ENCODE measurements at regions not wholly inside any gene's neighbourhood (a gene's known extent, or its start where the extent isn't known, plus 50 kb on each side); places are given as distances from the start of the nearest gene placed in this dataset.

DNA sequence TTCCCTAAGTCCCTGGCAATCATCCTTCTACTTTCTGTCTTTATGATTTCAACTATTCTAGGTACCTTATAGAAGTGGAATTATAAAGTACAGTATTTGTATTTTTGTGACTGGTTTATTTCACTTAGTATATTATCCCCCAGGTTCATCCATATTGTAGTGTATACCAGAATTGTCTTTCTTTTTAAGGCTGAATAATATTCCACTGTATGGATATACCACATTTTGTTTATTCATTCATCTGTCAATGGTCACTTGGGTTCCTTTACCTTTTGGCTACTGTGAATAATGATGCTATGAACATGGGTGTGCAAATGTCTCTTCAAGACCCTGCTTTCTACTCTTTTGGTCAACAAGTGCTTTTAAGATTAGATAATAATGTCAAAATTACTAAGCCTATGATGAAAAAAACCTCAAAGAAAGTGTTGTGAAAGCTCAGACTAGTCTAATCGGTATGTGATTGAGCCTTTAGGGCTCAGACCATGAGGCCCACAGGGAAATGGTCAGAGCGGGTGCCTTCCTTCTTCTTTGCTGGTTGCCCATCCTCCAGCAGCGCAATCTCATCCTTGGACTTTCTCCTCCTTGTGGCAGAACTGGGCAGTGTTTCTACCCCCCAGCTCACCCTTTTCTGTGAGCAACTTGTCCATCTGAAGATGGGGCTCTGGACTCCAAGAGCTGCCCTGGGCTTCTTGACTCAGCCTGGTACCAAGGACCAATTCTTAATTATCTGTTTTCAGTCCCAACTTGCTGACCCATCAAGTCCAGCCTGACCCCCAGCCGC, 105.4 kb downstream of the TTC8 start:
- H3K27ac ChIP-seq (ENCODE audit: low read depth, low read length), result no peak overlapping the region
- no peak overlapping the region for H3K4me2 ChIP-seq (ENCODE audit: insufficient read depth, low read length)
- no peak overlapping the region for H3K4me3 ChIP-seq (ENCODE audit: insufficient read depth, low read length)
- peaks cover 6% of the 10 kb centered on the region for H3K4me1 ChIP-seq (ENCODE audit: insufficient read depth, low read length)
- H2AFZ ChIP-seq (ENCODE audit: low read length), result no peak overlapping the region
- no peaks in the 10 kb centered on the region for H3K27me3 ChIP-seq (ENCODE audit: insufficient read depth, low read length)
- peak; percentile 25 for TF ChIP-seq CTCF (IDR thresholded peaks at IDR 0.05; ENCODE audit: extremely low read depth, low read depth, low read length)
- DNase-seq (ENCODE audit: insufficient read length, low spot score, missing footprints), result no peak
- no peaks in the 10 kb centered on the region for H3K36me3 ChIP-seq (ENCODE audit: insufficient read depth, low read length)
- H3K79me2 ChIP-seq (ENCODE audit: insufficient read depth, low read length), result no peaks in the 10 kb centered on the region
- H3K9me3 ChIP-seq (ENCODE audit: low read depth, low read length), result no peaks in the 10 kb centered on the region
- no peaks in the 10 kb centered on the region for H4K20me1 ChIP-seq (ENCODE audit: insufficient read depth, low read length)

GRCh38 chr14:88931321-88932110, 107.1 kb downstream of the TTC8 start:
- H3K4me2 ChIP-seq (ENCODE audit: insufficient read depth, low read length), result no peak overlapping the region
- TF ChIP-seq CTCF (IDR thresholded peaks at IDR 0.05; ENCODE audit: extremely low read depth, low read depth, low read length), result no peak
- no peak overlapping the region for H3K4me3 ChIP-seq (ENCODE audit: insufficient read depth, low read length)
- H3K27ac ChIP-seq (ENCODE audit: low read depth, low read length), result no peak overlapping the region
- H3K9me3 ChIP-seq (ENCODE audit: low read depth, low read length), result no peaks in the 10 kb centered on the region
- no peaks in the 10 kb centered on the region for H3K79me2 ChIP-seq (ENCODE audit: insufficient read depth, low read length)
- no peaks in the 10 kb centered on the region for H4K20me1 ChIP-seq (ENCODE audit: insufficient read depth, low read length)
- H3K27me3 ChIP-seq (ENCODE audit: insufficient read depth, low read length), result no peaks in the 10 kb centered on the region
- H2AFZ ChIP-seq (ENCODE audit: low read length), result no peak overlapping the region
- H3K36me3 ChIP-seq (ENCODE audit: insufficient read depth, low read length), result no peaks in the 10 kb centered on the region
- H3K4me1 ChIP-seq (ENCODE audit: insufficient read depth, low read length), result peaks cover 6% of the 10 kb centered on the region
- DNase-seq (ENCODE audit: insufficient read length, low spot score, missing footprints), result no peak

GRCh38 chr14:88933191-88933590, 108.7 kb downstream of the TTC8 start:
- DNase-seq (ENCODE audit: insufficient read length, low spot score, missing footprints), result no peak
- Histone ChIP-seq H3K27me3 (ENCODE audit: insufficient read depth, low read length) (no peaks in the 10 kb centered on the region), H3K36me3 (ENCODE audit: insufficient read depth, low read length) (no peaks in the 10 kb centered on the region), H2AFZ (ENCODE audit: low read length) (no peak overlapping the region), H3K4me3 (ENCODE audit: insufficient read depth, low read length) (no peak overlapping the region), H4K20me1 (ENCODE audit: insufficient read depth, low read length) (no peaks in the 10 kb centered on the region), H3K4me2 (ENCODE audit: insufficient read depth, low read length) (no peak overlapping the region), H3K27ac (ENCODE audit: low read depth, low read length) (no peak overlapping the region), H3K4me1 (ENCODE audit: insufficient read depth, low read length) (peaks cover 12% of the 10 kb centered on the region), H3K79me2 (ENCODE audit: insufficient read depth, low read length) (no peaks in the 10 kb centered on the region), H3K9me3 (ENCODE audit: low read depth, low read length) (no peaks in the 10 kb centered on the region)
- no peak for TF ChIP-seq CTCF (IDR thresholded peaks at IDR 0.05; ENCODE audit: extremely low read depth, low read depth, low read length)

- no peaks in the 10 kb centered on the region for H3K9me3 ChIP-seq (ENCODE audit: low read depth, low read length)
Observed at GRCh38 chr14:88934351-88934806, 109.9 kb downstream of the TTC8 start.

More at GRCh38 chr14:88934351-88934806, 109.9 kb downstream of the TTC8 start:
- no peaks in the 10 kb centered on the region for H3K36me3 ChIP-seq (ENCODE audit: insufficient read depth, low read length)
- H4K20me1 ChIP-seq (ENCODE audit: insufficient read depth, low read length), result no peaks in the 10 kb centered on the region
- peak; percentile 58 for DNase-seq (ENCODE audit: insufficient read length, low spot score, missing footprints)
- no peaks in the 10 kb centered on the region for H3K27me3 ChIP-seq (ENCODE audit: insufficient read depth, low read length)
- no peak overlapping the region for H3K4me3 ChIP-seq (ENCODE audit: insufficient read depth, low read length)
- peak overlapping the region; percentile 41 for H2AFZ ChIP-seq (ENCODE audit: low read length)
- H3K27ac ChIP-seq (ENCODE audit: low read depth, low read length), result no peak overlapping the region
- H3K4me2 ChIP-seq (ENCODE audit: insufficient read depth, low read length), result no peak overlapping the region
- no peak for TF ChIP-seq CTCF (IDR thresholded peaks at IDR 0.05; ENCODE audit: extremely low read depth, low read depth, low read length)
- peaks cover 12% of the 10 kb centered on the region for H3K4me1 ChIP-seq (ENCODE audit: insufficient read depth, low read length)
- no peaks in the 10 kb centered on the region for H3K79me2 ChIP-seq (ENCODE audit: insufficient read depth, low read length)
